IMR-90 (cell line): ENCODE measurements at regions not wholly inside any gene's neighbourhood (a gene's known extent, or its start where the extent isn't known, plus 50 kb on each side); places are given as distances from the start of the nearest gene placed in this dataset.

Experiments
- ATAC-seq: fragments of 200-7000 bp; cut with Tn5 transposase; 2 replicates; pipeline ENCODE4 v1.9.1; 2020; ENCODE audit warnings: low read depth, mild to moderate bottlenecking, moderate library complexity
- BruUV-seq: library from RNA; stranded (reverse); fragments of 400-500 nt; replicated peaks from 2 replicates; lab custom pipeline; 2021; lab: Mats Ljungman, UMichigan
- CTCF ChIA-PET: fragments of 300-600 bp; formaldehyde crosslinking; extraction: SDS; loops from one replicate; lab custom pipeline; 2021; ENCODE audit warnings: antibody characterized with exemption; lab: Yijun Ruan, JAX
- POLR2A ChIA-PET: fragments of 300-600 bp; sonication (Branson Sonifier 250); formaldehyde crosslinking; loops from one replicate; lab custom pipeline; 2022; ENCODE audit warnings: antibody characterized with exemption; ENCODE audit not compliant: unreplicated experiment; lab: Charles Lee
- DNase-seq: peaks from one replicate; pipeline ENCODE4 v3.0.0; 2013
- H2AFZ ChIP-seq: replicated peaks from 2 replicates; pipeline ENCODE3; 2013; ENCODE audit warnings: low read length, mild to moderate bottlenecking; ENCODE audit not compliant: poor library complexity
- H2AK5ac ChIP-seq: 2 replicates; pipeline ENCODE4 v1.6.1; 2013; ENCODE audit warnings: low read depth, low read length, inconsistent platforms
- H2AK9ac ChIP-seq: replicated peaks from 2 replicates; pipeline ENCODE3; 2013; ENCODE audit warnings: mild to moderate bottlenecking, low read depth, low read length, moderate library complexity; ENCODE audit not compliant: poor library complexity
- H2BK120ac ChIP-seq: 2 replicates; pipeline ENCODE4 v1.6.1; 2013; ENCODE audit warnings: low read depth, low read length, inconsistent platforms
- H2BK15ac ChIP-seq: 3 replicates; pipeline ENCODE4 v1.6.1; 2013; ENCODE audit warnings: low read depth, low read length, inconsistent platforms
- H2BK20ac ChIP-seq: 2 replicates; pipeline ENCODE4 v1.6.1; 2013; ENCODE audit warnings: low read depth, mild to moderate bottlenecking, inconsistent platforms, low read length, moderate library complexity
- H2BK5ac ChIP-seq: 2 replicates; pipeline ENCODE4 v1.6.1; 2013; ENCODE audit warnings: mild to moderate bottlenecking, low read depth, low read length, inconsistent platforms; ENCODE audit not compliant: poor library complexity, severe bottlenecking
- H3K14ac ChIP-seq: replicated peaks from 2 replicates; pipeline ENCODE4 v1.6.1; 2013; ENCODE audit warnings: low read depth, low read length, inconsistent platforms
- H3K18ac ChIP-seq: 2 replicates; pipeline ENCODE4 v1.6.1; 2013; ENCODE audit warnings: low read depth, low read length, control low read depth
- H3K23ac ChIP-seq: 2 replicates; pipeline ENCODE4 v1.6.1; 2013; ENCODE audit warnings: low read depth, low read length, inconsistent platforms
- H3K27ac ChIP-seq: 2 replicates; pipeline ENCODE4 v1.5.1; 2013; ENCODE audit warnings: mild to moderate bottlenecking, control low read depth, low read length; ENCODE audit not compliant: insufficient read depth
- H3K27me3 ChIP-seq: 2 replicates; pipeline ENCODE4 v1.6.1; 2013; ENCODE audit warnings: low read length; ENCODE audit not compliant: control insufficient read depth, insufficient read depth
- H3K36me3 ChIP-seq: 2 replicates; pipeline ENCODE4 v1.6.1; 2013; ENCODE audit warnings: low read length, mixed read lengths; ENCODE audit not compliant: control insufficient read depth, insufficient read depth
- H3K4ac ChIP-seq: 2 replicates; pipeline ENCODE4 v1.6.1; 2013; ENCODE audit warnings: low read depth, low read length, inconsistent platforms
- H3K4me1 ChIP-seq: 2 replicates; pipeline ENCODE4 v1.6.1; 2013; ENCODE audit warnings: low read length, mixed read lengths; ENCODE audit not compliant: control insufficient read depth, insufficient read depth
- H3K4me2 ChIP-seq: 2 replicates; pipeline ENCODE4 v1.6.1; 2013; ENCODE audit warnings: low read depth, mild to moderate bottlenecking, control low read depth, low read length, moderate library complexity
- H3K4me3 ChIP-seq: 2 replicates; pipeline ENCODE4 v1.5.1; 2013; ENCODE audit warnings: low read depth, mild to moderate bottlenecking, control low read depth, low read length, moderate library complexity; ENCODE audit not compliant: insufficient read depth
- H3K56ac ChIP-seq: 2 replicates; pipeline ENCODE4 v1.6.1; 2013; ENCODE audit warnings: low read length, inconsistent platforms; ENCODE audit not compliant: insufficient read depth; ENCODE audit errors: extremely low read depth
- H3K79me1 ChIP-seq, 2 experiments: 2 replicates each; pipeline ENCODE4 v1.6.1; 2013; ENCODE audit warnings: low read length in 2 of 2, inconsistent platforms in 1 of 2, low read depth in 1 of 2
- H3K9ac ChIP-seq: 2 replicates; pipeline ENCODE4 v1.6.1; 2013; ENCODE audit warnings: low read depth, low read length, control low read depth
- H3K9me1 ChIP-seq: 2 replicates; pipeline ENCODE4 v1.6.1; 2013; ENCODE audit warnings: low read length, inconsistent platforms; ENCODE audit not compliant: insufficient read depth
- H3K9me3 ChIP-seq: 2 replicates; pipeline ENCODE4 v1.6.1; 2013; ENCODE audit warnings: low read length; ENCODE audit not compliant: control insufficient read depth, insufficient read depth
- H4K20me1 ChIP-seq: 2 replicates; pipeline ENCODE4 v1.6.1; 2013; ENCODE audit warnings: low read length, inconsistent platforms; ENCODE audit not compliant: insufficient read depth
- H4K5ac ChIP-seq: 2 replicates; pipeline ENCODE4 v1.6.1; 2013; ENCODE audit warnings: mild to moderate bottlenecking, low read depth, low read length, control low read depth
- H4K8ac ChIP-seq, 2 experiments: 2 replicates each; pipeline ENCODE4 v1.6.1; 2013; ENCODE audit warnings: low read depth in 2 of 2, low read length in 2 of 2, control low read depth in 1 of 2, inconsistent platforms in 1 of 2
- H4K91ac ChIP-seq: 2 replicates; pipeline ENCODE4 v1.6.1; 2013; ENCODE audit warnings: low read depth, low read length, inconsistent platforms; ENCODE audit not compliant: insufficient read depth
- BHLHE40 ChIP-seq: fragments of 150-350 bp; IDR thresholded peaks from 2 replicates; pipeline ENCODE4 v1.6.1; 2016; ENCODE audit warnings: mild to moderate bottlenecking, low read depth, low read length
- CEBPB ChIP-seq: IDR thresholded peaks from 2 replicates; pipeline ENCODE4 v1.6.1; 2012; ENCODE audit warnings: low read depth, low read length, improper control_type of control experiment
- CHD1 ChIP-seq: IDR thresholded peaks from 2 replicates; pipeline ENCODE4 v1.6.1; 2012; ENCODE audit warnings: low read depth, low read length, improper control_type of control experiment
- FOS ChIP-seq: fragments of 150-350 bp; IDR thresholded peaks from 2 replicates; pipeline ENCODE4 v1.6.1; 2016; ENCODE audit warnings: low read depth, low read length
- MAFK ChIP-seq: IDR thresholded peaks from 2 replicates; pipeline ENCODE4 v1.6.1; 2012; ENCODE audit warnings: low read depth, low read length, improper control_type of control experiment
- MAZ ChIP-seq: IDR thresholded peaks from 2 replicates; pipeline ENCODE4 v1.6.1; 2012; ENCODE audit warnings: low read depth, mild to moderate bottlenecking, low read length, improper control_type of control experiment, moderate library complexity, borderline replicate concordance
- MXI1 ChIP-seq: IDR thresholded peaks from 2 replicates; pipeline ENCODE4 v1.6.1; 2012; ENCODE audit warnings: low read depth, mild to moderate bottlenecking, low read length, moderate library complexity, borderline replicate concordance
- NFE2L2 ChIP-seq: fragments of 150-350 bp; IDR thresholded peaks from 2 replicates; pipeline ENCODE4 v1.6.1; 2016; ENCODE audit warnings: low read depth, mild to moderate bottlenecking, low read length
- POLR2A ChIP-seq: IDR thresholded peaks from 2 replicates; pipeline ENCODE4 v1.6.1; 2012; ENCODE audit warnings: mild to moderate bottlenecking, low read depth, low read length
- RAD21 ChIP-seq: IDR thresholded peaks from 2 replicates; pipeline ENCODE4 v1.6.1; 2012; ENCODE audit warnings: low read length, improper control_type of control experiment
- RCOR1 ChIP-seq: IDR thresholded peaks from 2 replicates; pipeline ENCODE4 v1.6.1; 2012; ENCODE audit warnings: mild to moderate bottlenecking, low read length, improper control_type of control experiment; ENCODE audit not compliant: insufficient replicate concordance
- RFX5 ChIP-seq: IDR thresholded peaks from 2 replicates; pipeline ENCODE4 v1.8.0; 2012; ENCODE audit warnings: low read depth, mild to moderate bottlenecking, low read length, moderate library complexity
- SMC3 ChIP-seq: fragments of 150-350 bp; IDR thresholded peaks from 2 replicates; pipeline ENCODE4 v1.6.1; 2016; ENCODE audit warnings: low read depth, mild to moderate bottlenecking, antibody characterized with exemption, low read length, moderate library complexity
- WGBS, 2 experiments: methylation state at CpG; one replicate each; pipeline versions ENCODE4 v1.1.5 to v1.1.7; 2013; ENCODE audit warnings: missing lambda C conversion rate in 2 of 2; ENCODE audit not compliant: insufficient read length in 1 of 2; ENCODE audit errors: extremely low coverage in 2 of 2; 5-methylcytosine and 5-hydroxymethylcytosine counted together
- dilution Hi-C: fragments of 300-500 bp; cut with HindIII; formaldehyde crosslinking; loops from one replicate; pipeline ENCODE4 v1.14.3; 2018; ENCODE audit warnings: low sequenced_read_pairs; ENCODE audit not compliant: unreplicated experiment
- in situ Hi-C: fragments of 300-500 bp; cut with MboI; formaldehyde crosslinking; loops from 3 replicates; pipeline ENCODE4 v1.14.3; 2019; ENCODE audit warnings: low sequenced_read_pairs, inconsistent platforms, mixed read lengths
- intact Hi-C: fragments of 100-400 bp; cut with micrococcal nuclease; formaldehyde crosslinking; loops from 2 replicates; pipeline ENCODE4 v1.10.0; 2022
- TF ChIP-seq, protein P1 (sequence below): fragments of 150-350 bp; IDR thresholded peaks from 2 replicates; pipeline ENCODE4 v1.6.1; 2016; ENCODE audit warnings: low read depth, mild to moderate bottlenecking, low read length, moderate library complexity, borderline replicate concordance
- TF ChIP-seq, protein P2 (sequence below): conservative IDR thresholded peaks from 2 replicates; pipeline ENCODE4 v1.5.1; 2012; ENCODE audit warnings: mild to moderate bottlenecking, low read depth, low read length, improper control_type of control experiment
- TF ChIP-seq, protein P3 (sequence below): fragments of 150-350 bp; IDR thresholded peaks from 2 replicates; pipeline ENCODE4 v1.6.1; 2017; ENCODE audit warnings: mild to moderate bottlenecking, antibody characterized with exemption, low read length, low read depth

- no peak overlapping the region for H3K4ac ChIP-seq
- no peaks in the 10 kb centered on the region for H3K9me1 ChIP-seq
- H3K4me2 ChIP-seq: no peak overlapping the region
- no peak overlapping the region for H4K8ac ChIP-seq
- H2AFZ ChIP-seq: no peak overlapping the region
- intact Hi-C loops: no loop called here
- H2BK15ac ChIP-seq: no peak overlapping the region
- H2AK5ac ChIP-seq: no peak overlapping the region
- BruUV-seq: no TSS peak
- ATAC-seq (no peak), DNase-seq (no peak)
- H3K14ac ChIP-seq: no peak overlapping the region
- POLR2A ChIA-PET: interaction anchor here (0.6 kb wide), 1 partner anchor 613 kb away, joined by 3 read pairs; no protein-coding TSS in a partner anchor
- CTCF ChIA-PET: no interaction called here
- H2BK120ac ChIP-seq: no peak overlapping the region
- no CpG with 5 or more reads among the region's 8 CpGs for WGBS, 2 experiments
- no peak overlapping the region for H3K18ac ChIP-seq
- no peak overlapping the region for H3K4me3 ChIP-seq
- no peak overlapping the region for H3K23ac ChIP-seq
- H3K4me1 ChIP-seq: no peaks in the 10 kb centered on the region
- no peak overlapping the region for H2BK20ac ChIP-seq
- in situ Hi-C loops: no loop called here
- no peak overlapping the region for H2AK9ac ChIP-seq
- H4K20me1 ChIP-seq: no peaks in the 10 kb centered on the region
- no peak overlapping the region for H2BK5ac ChIP-seq
- H3K9ac ChIP-seq: no peak overlapping the region
- no peaks in the 10 kb centered on the region for H3K79me1 ChIP-seq
- H4K5ac ChIP-seq: no peak overlapping the region
- TF ChIP-seq RCOR1 (no peak), POLR2A (no peak), RFX5 (no peak), FOS (no peak), NFE2L2 (no peak), MXI1 (no peak), MAZ (no peak), CHD1 (no peak), CEBPB (no peak), RAD21 (no peak), MAFK (no peak), BHLHE40 (no peak), SMC3 (no peak)
- TF ChIP-seq, protein P1, sequence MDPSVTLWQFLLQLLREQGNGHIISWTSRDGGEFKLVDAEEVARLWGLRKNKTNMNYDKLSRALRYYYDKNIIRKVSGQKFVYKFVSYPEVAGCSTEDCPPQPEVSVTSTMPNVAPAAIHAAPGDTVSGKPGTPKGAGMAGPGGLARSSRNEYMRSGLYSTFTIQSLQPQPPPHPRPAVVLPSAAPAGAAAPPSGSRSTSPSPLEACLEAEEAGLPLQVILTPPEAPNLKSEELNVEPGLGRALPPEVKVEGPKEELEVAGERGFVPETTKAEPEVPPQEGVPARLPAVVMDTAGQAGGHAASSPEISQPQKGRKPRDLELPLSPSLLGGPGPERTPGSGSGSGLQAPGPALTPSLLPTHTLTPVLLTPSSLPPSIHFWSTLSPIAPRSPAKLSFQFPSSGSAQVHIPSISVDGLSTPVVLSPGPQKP: no peak
- TF ChIP-seq, protein P2, sequence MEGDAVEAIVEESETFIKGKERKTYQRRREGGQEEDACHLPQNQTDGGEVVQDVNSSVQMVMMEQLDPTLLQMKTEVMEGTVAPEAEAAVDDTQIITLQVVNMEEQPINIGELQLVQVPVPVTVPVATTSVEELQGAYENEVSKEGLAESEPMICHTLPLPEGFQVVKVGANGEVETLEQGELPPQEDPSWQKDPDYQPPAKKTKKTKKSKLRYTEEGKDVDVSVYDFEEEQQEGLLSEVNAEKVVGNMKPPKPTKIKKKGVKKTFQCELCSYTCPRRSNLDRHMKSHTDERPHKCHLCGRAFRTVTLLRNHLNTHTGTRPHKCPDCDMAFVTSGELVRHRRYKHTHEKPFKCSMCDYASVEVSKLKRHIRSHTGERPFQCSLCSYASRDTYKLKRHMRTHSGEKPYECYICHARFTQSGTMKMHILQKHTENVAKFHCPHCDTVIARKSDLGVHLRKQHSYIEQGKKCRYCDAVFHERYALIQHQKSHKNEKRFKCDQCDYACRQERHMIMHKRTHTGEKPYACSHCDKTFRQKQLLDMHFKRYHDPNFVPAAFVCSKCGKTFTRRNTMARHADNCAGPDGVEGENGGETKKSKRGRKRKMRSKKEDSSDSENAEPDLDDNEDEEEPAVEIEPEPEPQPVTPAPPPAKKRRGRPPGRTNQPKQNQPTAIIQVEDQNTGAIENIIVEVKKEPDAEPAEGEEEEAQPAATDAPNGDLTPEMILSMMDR: no peak
- TF ChIP-seq, protein P3, sequence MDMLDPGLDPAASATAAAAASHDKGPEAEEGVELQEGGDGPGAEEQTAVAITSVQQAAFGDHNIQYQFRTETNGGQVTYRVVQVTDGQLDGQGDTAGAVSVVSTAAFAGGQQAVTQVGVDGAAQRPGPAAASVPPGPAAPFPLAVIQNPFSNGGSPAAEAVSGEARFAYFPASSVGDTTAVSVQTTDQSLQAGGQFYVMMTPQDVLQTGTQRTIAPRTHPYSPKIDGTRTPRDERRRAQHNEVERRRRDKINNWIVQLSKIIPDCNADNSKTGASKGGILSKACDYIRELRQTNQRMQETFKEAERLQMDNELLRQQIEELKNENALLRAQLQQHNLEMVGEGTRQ: no peak
- no peaks in the 10 kb centered on the region for H3K9me3 ChIP-seq
- no peak overlapping the region for H4K91ac ChIP-seq
- no peak overlapping the region for H3K27ac ChIP-seq
- H3K27me3 ChIP-seq: peaks cover 1% of the 10 kb centered on the region; the same call in 1 of the 2 replicates
- H3K56ac ChIP-seq: no peak overlapping the region
- no peaks in the 10 kb centered on the region for H3K36me3 ChIP-seq
- dilution Hi-C loops: no loop called here
Measured at GRCh38 chr2:118477111-118477862, 370.2 kb downstream of the EN1 start.
